HCT116 (cell line): ENCODE measurements at regions not wholly inside any gene's neighbourhood (a gene's known extent, or its start where the extent isn't known, plus 50 kb on each side); places are given as distances from the start of the nearest gene placed in this dataset.

Experiments
- ATF3 ChIP-seq: IDR thresholded peaks from 2 replicates; pipeline ENCODE4 v1.6.1; 2012
- EZH2phosphoT487 ChIP-seq: fragments of 200-600 bp; IDR thresholded peaks from 2 replicates; pipeline ENCODE4 v1.6.1; 2018; ENCODE audit warnings: antibody characterized with exemption, borderline replicate concordance
- POLR2A ChIP-seq: IDR thresholded peaks from 2 replicates; pipeline ENCODE4 v1.7.0; 2011; ENCODE audit warnings: borderline replicate concordance; ENCODE audit not compliant: insufficient read depth, insufficient read length; ENCODE audit errors: extremely low read depth
- RAD21 ChIP-seq: IDR thresholded peaks from 2 replicates; pipeline ENCODE4 v1.6.1; 2012; ENCODE audit warnings: low read depth, mild to moderate bottlenecking
- SIN3A ChIP-seq: IDR thresholded peaks from 2 replicates; pipeline ENCODE4 v1.6.1; 2012; ENCODE audit warnings: low read depth
- ZNF274 ChIP-seq: fragments of 200-500 bp; sonication (Bioruptor generic); IDR thresholded peaks from 2 replicates; pipeline ENCODE4 v1.6.1; 2014; ENCODE audit warnings: mild to moderate bottlenecking, low read depth, low read length, inconsistent platforms
- TF ChIP-seq, protein P1 (sequence below), 3 experiments: fragments of 200-600 bp in 1 of 3; sonication (generic) in 1 of 3; IDR thresholded peaks in 2 of 3; conservative IDR thresholded peaks in 1 of 3; 2 replicates each; pipeline ENCODE4 v1.5.1; 2012 to 2017; ENCODE audit warnings: low read depth in 2 of 3, low read length in 2 of 3, antibody characterized with exemption in 1 of 3, borderline replicate concordance in 1 of 3, control low read depth in 1 of 3, mild to moderate bottlenecking in 1 of 3, mixed read lengths in 1 of 3, mixed run types in 1 of 3, moderate library complexity in 1 of 3; ENCODE audit not compliant: insufficient read depth in 1 of 3
- TF ChIP-seq, protein P2 (sequence below): IDR thresholded peaks from 2 replicates; pipeline ENCODE4 v1.6.1; 2012
- TF ChIP-seq, protein P3 (sequence below): IDR thresholded peaks from 2 replicates; pipeline ENCODE4 v1.6.1; 2012; ENCODE audit warnings: low read depth

DNA sequence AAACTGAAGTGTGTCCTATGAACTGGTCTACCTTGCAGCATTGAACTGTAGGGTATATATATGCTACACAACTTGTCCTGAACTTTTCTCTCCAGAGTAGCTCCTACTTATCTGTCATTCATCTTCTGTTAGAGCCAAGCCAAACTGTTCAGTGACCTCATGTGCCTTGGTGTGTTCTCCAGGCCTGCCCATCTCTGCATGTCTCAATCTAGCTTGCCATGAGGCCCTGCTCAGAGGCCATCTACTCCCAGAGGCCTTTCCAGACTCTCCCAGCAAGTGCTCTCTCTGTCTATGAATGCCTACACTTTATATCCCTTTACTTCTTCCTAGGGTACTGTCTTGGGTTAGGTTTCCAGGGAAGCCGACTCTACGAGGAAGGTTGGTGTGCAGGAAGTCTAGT lies 99.8 kb upstream of the MTPN start:
- no peak for TF ChIP-seq EZH2phosphoT487
- TF ChIP-seq, protein P1, sequence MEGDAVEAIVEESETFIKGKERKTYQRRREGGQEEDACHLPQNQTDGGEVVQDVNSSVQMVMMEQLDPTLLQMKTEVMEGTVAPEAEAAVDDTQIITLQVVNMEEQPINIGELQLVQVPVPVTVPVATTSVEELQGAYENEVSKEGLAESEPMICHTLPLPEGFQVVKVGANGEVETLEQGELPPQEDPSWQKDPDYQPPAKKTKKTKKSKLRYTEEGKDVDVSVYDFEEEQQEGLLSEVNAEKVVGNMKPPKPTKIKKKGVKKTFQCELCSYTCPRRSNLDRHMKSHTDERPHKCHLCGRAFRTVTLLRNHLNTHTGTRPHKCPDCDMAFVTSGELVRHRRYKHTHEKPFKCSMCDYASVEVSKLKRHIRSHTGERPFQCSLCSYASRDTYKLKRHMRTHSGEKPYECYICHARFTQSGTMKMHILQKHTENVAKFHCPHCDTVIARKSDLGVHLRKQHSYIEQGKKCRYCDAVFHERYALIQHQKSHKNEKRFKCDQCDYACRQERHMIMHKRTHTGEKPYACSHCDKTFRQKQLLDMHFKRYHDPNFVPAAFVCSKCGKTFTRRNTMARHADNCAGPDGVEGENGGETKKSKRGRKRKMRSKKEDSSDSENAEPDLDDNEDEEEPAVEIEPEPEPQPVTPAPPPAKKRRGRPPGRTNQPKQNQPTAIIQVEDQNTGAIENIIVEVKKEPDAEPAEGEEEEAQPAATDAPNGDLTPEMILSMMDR (IDR thresholded peaks at IDR 0.05 in 2 of 3, conservative IDR thresholded peaks at IDR 0.05 in 1 of 3; ENCODE audit: borderline replicate concordance in 1 of 3, insufficient read depth in 1 of 3, low read depth in 2 of 3, low read length in 2 of 3): no peak
- TF ChIP-seq SIN3A: no peak
- TF ChIP-seq, protein P2, sequence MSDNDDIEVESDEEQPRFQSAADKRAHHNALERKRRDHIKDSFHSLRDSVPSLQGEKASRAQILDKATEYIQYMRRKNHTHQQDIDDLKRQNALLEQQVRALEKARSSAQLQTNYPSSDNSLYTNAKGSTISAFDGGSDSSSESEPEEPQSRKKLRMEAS: no peak
- TF ChIP-seq ZNF274: no peak
- no peak for TF ChIP-seq POLR2A
- TF ChIP-seq, protein P3, sequence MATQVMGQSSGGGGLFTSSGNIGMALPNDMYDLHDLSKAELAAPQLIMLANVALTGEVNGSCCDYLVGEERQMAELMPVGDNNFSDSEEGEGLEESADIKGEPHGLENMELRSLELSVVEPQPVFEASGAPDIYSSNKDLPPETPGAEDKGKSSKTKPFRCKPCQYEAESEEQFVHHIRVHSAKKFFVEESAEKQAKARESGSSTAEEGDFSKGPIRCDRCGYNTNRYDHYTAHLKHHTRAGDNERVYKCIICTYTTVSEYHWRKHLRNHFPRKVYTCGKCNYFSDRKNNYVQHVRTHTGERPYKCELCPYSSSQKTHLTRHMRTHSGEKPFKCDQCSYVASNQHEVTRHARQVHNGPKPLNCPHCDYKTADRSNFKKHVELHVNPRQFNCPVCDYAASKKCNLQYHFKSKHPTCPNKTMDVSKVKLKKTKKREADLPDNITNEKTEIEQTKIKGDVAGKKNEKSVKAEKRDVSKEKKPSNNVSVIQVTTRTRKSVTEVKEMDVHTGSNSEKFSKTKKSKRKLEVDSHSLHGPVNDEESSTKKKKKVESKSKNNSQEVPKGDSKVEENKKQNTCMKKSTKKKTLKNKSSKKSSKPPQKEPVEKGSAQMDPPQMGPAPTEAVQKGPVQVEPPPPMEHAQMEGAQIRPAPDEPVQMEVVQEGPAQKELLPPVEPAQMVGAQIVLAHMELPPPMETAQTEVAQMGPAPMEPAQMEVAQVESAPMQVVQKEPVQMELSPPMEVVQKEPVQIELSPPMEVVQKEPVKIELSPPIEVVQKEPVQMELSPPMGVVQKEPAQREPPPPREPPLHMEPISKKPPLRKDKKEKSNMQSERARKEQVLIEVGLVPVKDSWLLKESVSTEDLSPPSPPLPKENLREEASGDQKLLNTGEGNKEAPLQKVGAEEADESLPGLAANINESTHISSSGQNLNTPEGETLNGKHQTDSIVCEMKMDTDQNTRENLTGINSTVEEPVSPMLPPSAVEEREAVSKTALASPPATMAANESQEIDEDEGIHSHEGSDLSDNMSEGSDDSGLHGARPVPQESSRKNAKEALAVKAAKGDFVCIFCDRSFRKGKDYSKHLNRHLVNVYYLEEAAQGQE: no peak
- no peak for TF ChIP-seq RAD21
- TF ChIP-seq ATF3: no peak
